Thyroid gland (tissue), 4 donors: ENCODE measurements at regions not wholly inside any gene's neighbourhood (a gene's known extent, or its start where the extent isn't known, plus 50 kb on each side); places are given as distances from the start of the nearest gene placed in this dataset.

Experiments used
- POLR2A ChIP-seq, 2 donors: fragments of 450-650 bp; IDR thresholded peaks; one replicate each; pipeline ENCODE4 v1.6.1; 2017; ENCODE audit warnings: antibody characterized with exemption in 2 of 2, mild to moderate bottlenecking in 2 of 2, moderate library complexity in 1 of 2
- TF ChIP-seq, protein P1 (sequence below), 6 experiments: fragments of 200-600 bp in 3 of 6; fragments of 450-650 bp in 3 of 6; sonication (generic) in 3 of 6; IDR thresholded peaks; one replicate each; pipeline ENCODE4 v1.5.1; 2016 to 2019; ENCODE audit warnings: antibody characterized with exemption in 6 of 6, mild to moderate bottlenecking in 2 of 6, inconsistent platforms in 1 of 6, moderate library complexity in 1 of 6

DNA sequence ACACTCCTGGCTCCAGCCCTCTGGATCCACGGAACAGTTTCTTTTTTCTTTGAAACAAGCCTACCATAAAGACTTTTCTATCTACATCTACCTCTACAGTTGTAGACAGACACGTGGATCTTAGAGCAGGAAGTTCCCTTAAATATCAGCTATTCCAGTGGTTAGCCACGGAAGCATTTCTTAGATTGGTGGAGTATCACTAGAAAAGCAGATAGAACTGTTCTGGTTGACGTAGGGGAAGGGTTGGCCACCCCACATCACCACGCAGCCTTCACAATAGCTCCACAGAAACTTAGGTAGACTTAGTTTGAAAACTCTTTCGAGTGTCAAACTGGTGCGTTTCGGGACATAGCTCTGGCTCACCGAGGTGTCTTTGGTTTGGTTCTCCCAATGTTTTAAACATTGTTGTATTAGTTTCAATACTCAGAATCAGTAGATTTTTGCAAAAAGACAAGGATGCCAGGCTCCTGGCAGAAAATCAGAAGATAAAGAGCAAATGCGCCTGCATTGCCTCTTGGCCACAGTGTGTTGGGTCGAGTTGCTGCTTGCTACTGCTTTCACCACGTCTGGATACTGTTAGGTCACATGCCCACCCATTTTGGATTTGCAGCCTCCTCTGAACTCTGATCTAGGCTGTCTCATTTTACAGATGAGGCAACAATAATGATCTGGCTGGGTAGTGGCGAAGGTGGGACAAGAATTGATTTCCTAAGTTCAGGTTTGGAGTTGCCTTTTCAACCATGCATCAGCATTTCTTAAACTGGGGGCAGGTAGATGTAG lies 71.5 kb upstream of the DTNBP1 start:
- TF ChIP-seq, protein P1, sequence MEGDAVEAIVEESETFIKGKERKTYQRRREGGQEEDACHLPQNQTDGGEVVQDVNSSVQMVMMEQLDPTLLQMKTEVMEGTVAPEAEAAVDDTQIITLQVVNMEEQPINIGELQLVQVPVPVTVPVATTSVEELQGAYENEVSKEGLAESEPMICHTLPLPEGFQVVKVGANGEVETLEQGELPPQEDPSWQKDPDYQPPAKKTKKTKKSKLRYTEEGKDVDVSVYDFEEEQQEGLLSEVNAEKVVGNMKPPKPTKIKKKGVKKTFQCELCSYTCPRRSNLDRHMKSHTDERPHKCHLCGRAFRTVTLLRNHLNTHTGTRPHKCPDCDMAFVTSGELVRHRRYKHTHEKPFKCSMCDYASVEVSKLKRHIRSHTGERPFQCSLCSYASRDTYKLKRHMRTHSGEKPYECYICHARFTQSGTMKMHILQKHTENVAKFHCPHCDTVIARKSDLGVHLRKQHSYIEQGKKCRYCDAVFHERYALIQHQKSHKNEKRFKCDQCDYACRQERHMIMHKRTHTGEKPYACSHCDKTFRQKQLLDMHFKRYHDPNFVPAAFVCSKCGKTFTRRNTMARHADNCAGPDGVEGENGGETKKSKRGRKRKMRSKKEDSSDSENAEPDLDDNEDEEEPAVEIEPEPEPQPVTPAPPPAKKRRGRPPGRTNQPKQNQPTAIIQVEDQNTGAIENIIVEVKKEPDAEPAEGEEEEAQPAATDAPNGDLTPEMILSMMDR (IDR thresholded peaks at IDR 0.05), result no peak
- TF ChIP-seq POLR2A (IDR thresholded peaks at IDR 0.05), result no peak
